Mucosa of descending colon (tissue), 3 donors: ENCODE measurements at regions not wholly inside any gene's neighbourhood (a gene's known extent, or its start where the extent isn't known, plus 50 kb on each side); places are given as distances from the start of the nearest gene placed in this dataset.
A peak's percentile ranks its signal among the peaks of the same experiment; 100 is the strongest.
"Not testable (repeated sequence)": the region's sequence is repeated elsewhere in the genome, so short reads cannot be mapped to it uniquely, and the experiment has no call there.

Experiments
- ATAC-seq: fragments of 200-7000 bp; cut with Tn5 transposase; one replicate; pipeline ENCODE4 v1.9.1; 2020; ENCODE audit warnings: mild to moderate bottlenecking, moderate library complexity
- DNase-seq, 3 donors: peaks; one replicate each; pipeline ENCODE4 v3.0.0-alpha.2; 2020
- H3K36me3 ChIP-seq: fragments of 200-600 bp; one replicate; pipeline ENCODE4 v1.8.0; 2021; ENCODE audit warnings: low read depth, mild to moderate bottlenecking
- H3K4me1 ChIP-seq: fragments of 200-600 bp; one replicate; pipeline ENCODE4 v1.8.0; 2021; ENCODE audit warnings: low read depth, mild to moderate bottlenecking
- H3K4me3 ChIP-seq: fragments of 200-600 bp; one replicate; pipeline ENCODE4 v1.8.0; 2021; ENCODE audit warnings: mild to moderate bottlenecking
- H3K9me3 ChIP-seq: fragments of 200-600 bp; one replicate; pipeline ENCODE4 v1.8.0; 2021; ENCODE audit warnings: mild to moderate bottlenecking
- intact Hi-C, 2 donors: fragments of 100-400 bp; cut with DNase I in 1 of 2; cut with micrococcal nuclease in 1 of 2; formaldehyde crosslinking; loops; one replicate each; pipeline versions ENCODE4 v1.11.0 to v1.11.1; 2022; cut with DNase I, micrococcal nuclease
- TF ChIP-seq, protein P1 (sequence below): fragments of 200-600 bp; IDR thresholded peaks from one replicate; pipeline ENCODE4 v1.8.0; 2022; ENCODE audit warnings: antibody characterized with exemption, mild to moderate bottlenecking
- donor health status: DM: no; HTN: no; CAD: no; lungs with moderate emphysema.
- donor health status: DM: no; HTN: no; CAD: no.
- donor health status: DM: no; HTN: yes; CAD: no.

DNA sequence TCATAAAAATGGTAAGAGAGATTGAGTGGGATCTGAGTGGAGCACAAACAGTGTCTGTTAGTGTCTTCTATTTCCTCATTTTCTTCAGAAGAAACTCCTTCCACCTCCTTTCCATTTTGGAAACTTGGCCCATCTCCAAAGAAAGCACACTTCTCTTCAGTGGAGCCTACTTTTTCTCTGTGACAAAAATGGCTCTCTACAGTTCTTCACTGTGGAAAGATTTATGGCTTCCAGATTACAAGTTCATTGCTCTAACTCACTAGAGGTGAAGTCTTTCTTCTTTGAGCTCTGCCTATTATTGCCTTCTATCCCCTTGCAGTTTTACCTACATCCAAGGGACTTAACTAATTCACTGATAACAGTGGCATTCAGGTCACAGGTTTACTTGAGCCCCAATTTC, 325.8 kb downstream of the ANTXR2 start:
- ATAC-seq (no peak), DNase-seq (no peak)
- no peak overlapping the region for H3K4me3 ChIP-seq
- TF ChIP-seq, protein P1, sequence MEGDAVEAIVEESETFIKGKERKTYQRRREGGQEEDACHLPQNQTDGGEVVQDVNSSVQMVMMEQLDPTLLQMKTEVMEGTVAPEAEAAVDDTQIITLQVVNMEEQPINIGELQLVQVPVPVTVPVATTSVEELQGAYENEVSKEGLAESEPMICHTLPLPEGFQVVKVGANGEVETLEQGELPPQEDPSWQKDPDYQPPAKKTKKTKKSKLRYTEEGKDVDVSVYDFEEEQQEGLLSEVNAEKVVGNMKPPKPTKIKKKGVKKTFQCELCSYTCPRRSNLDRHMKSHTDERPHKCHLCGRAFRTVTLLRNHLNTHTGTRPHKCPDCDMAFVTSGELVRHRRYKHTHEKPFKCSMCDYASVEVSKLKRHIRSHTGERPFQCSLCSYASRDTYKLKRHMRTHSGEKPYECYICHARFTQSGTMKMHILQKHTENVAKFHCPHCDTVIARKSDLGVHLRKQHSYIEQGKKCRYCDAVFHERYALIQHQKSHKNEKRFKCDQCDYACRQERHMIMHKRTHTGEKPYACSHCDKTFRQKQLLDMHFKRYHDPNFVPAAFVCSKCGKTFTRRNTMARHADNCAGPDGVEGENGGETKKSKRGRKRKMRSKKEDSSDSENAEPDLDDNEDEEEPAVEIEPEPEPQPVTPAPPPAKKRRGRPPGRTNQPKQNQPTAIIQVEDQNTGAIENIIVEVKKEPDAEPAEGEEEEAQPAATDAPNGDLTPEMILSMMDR = no peak
- no peaks in the 10 kb centered on the region for H3K4me1 ChIP-seq
- H3K9me3 ChIP-seq = no peaks in the 10 kb centered on the region
- intact Hi-C loops = no loop called here
- no peaks in the 10 kb centered on the region for H3K36me3 ChIP-seq

DNA sequence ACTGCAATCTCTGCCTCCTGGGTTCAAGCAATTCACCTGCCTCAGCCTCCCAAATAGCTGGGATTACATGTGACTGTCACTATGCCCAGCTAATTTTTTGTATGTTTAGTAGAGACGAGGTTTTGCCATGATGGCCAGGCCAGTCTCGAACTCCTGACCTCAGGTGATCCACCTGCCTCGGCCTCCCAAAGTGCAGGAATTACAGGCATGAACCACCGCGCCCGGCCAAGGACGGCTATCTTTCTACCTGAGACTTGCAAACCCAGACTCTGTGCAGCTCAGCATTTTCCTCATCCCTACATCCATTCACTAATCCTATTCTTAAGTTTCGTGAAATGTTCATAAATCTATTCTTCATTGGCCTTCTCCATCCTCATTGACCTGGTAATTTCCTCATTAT, 330.0 kb downstream of the ANTXR2 start:
- H3K4me3 ChIP-seq = no peak overlapping the region
- H3K4me1 ChIP-seq = no peaks in the 10 kb centered on the region
- no peak for ATAC-seq
- H3K36me3 ChIP-seq = no peaks in the 10 kb centered on the region
- no peaks in the 10 kb centered on the region for H3K9me3 ChIP-seq
- TF ChIP-seq, protein P1 = no peak
- no peak for DNase-seq
- intact Hi-C loops = no loop called here

DNA sequence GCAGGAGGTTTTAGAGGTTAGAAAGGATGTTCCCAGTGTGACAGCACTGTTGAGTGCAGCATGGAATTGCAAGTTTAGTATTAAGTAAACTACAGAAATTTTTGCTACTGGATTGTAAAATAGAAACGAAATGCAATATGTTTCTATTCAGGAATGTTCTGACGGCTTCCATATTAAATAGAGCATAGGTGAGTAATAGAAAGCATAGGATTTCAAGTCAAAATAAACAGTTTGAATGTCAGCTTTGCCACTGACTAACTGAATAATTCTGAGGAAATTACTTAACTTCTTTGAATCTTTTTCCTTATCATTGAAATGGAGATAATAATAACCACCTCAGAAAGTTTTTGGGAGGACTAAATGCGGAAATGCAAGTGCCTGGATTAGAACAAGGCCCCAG, 331.9 kb upstream of the GK2 start:
- Histone ChIP-seq H3K9me3 (no peaks in the 10 kb centered on the region), H3K4me3 (no peak overlapping the region), H3K4me1 (no peaks in the 10 kb centered on the region), H3K36me3 (no peaks in the 10 kb centered on the region)
- DNase-seq (no peak), ATAC-seq (no peak)
- TF ChIP-seq, protein P1 = no peak
- intact Hi-C loops = no loop called here

DNA sequence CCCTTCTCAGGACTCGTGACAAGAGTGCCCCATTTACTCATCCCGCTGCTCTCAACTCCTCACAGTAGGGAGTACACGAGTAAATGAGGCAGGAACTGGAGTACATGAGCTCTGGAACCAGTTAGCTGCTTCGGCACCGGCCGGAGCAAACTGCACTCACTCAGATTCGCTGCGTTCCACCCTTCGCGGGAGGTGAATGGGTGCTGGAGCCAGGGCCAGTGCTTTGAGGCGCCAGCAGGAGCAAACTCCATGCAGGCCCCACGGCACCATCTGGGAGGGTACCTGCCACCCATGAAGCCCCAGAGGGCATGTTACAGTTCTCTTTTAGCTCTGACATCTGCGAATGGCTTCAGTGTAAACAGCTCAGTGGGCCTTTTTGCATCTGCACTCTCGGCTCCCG, 315.5 kb upstream of the GK2 start:
- TF ChIP-seq, protein P1 = no peak
- Histone ChIP-seq H3K4me3 (no peak overlapping the region), H3K9me3 (no peaks in the 10 kb centered on the region), H3K36me3 (no peaks in the 10 kb centered on the region), H3K4me1 (no peaks in the 10 kb centered on the region)
- intact Hi-C loops = no loop called here
- ATAC-seq (no peak), DNase-seq (peak in 2 of 3 donors; percentile 14 to 30)

DNA sequence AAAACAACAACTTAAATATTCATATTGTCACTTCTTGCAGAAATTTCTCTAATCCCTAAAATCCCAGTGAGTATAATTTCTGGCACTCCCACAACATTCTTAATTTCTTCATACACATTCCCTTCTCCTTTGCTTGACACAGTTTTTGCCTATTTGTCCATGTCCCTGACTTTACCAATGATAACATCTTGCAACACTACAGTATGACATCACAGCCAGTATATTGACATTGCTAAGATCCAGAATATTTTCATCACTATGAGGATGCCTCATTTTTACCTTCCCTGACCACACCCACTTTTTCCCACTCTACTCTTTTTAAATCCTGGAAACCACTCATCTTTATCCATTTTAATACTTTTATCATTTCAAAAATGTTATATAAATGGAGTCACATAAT, 292.3 kb upstream of the GK2 start:
- ATAC-seq = no peak
- H3K4me3 ChIP-seq = no peak overlapping the region
- no peaks in the 10 kb centered on the region for H3K9me3 ChIP-seq
- no peaks in the 10 kb centered on the region for H3K36me3 ChIP-seq
- no peak for DNase-seq
- H3K4me1 ChIP-seq = no peaks in the 10 kb centered on the region
- intact Hi-C loops = no loop called here
- TF ChIP-seq, protein P1 = no peak

DNA sequence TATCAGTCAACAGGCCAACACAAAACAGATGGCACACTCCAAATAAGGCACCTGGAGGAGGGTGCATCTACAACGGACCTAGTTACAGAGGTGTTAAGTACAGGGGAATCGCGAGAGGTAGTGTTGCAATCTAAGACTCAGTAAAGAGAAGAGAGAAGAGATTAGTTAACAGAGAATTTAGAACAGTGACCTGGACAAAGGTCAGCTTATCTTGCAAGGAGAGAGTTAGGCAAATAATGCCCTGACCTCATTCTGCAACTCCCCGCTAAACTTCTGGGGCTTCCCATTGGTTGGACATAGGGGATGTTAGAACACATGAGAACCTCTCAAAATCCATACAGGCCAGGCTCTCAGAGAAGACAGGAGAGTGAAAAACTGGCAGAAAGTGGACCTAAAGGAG, 289.4 kb upstream of the GK2 start:
- no peak for ATAC-seq
- Histone ChIP-seq H3K36me3 (no peaks in the 10 kb centered on the region), H3K9me3 (no peaks in the 10 kb centered on the region), H3K4me1 (no peaks in the 10 kb centered on the region), H3K4me3 (no peak overlapping the region)
- DNase-seq = no peak
- intact Hi-C loops = no loop called here
- TF ChIP-seq, protein P1 = no peak

DNA sequence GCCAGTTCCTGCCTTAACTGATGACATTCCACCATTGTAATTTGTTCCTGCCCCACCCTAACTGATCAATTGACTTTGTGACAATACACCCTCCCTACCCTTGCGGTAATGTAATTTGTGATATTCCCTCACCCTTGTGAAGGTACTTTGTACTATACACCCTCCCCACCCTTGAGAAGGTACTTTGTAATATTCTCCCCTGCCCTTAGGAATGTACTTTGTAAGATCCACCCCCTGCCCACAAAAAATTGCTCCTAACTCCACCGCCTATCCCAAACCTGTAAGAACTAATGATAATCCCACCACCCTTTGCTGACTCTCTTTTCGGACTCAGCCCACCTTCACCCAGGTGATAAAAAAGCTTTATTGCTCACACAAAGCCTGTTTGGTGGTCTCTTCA, 288.5 kb upstream of the GK2 start:
- H3K36me3 ChIP-seq, H3K4me3 ChIP-seq, intact Hi-C loops, ATAC-seq, H3K9me3 ChIP-seq, H3K4me1 ChIP-seq, DNase-seq: not testable (repeated sequence)
